ENCODE measurements at regions not wholly inside any gene's neighbourhood (a gene's known extent, or its start where the extent isn't known, plus 50 kb on each side); places are given as distances from the start of the nearest gene placed in this dataset.

- TF ChIP-seq CTCF (conservative IDR thresholded peaks at IDR 0.05; ENCODE audit: low read depth, low read length) = no peak
- H3K4me3 ChIP-seq (ENCODE audit: low read length) = no peak overlapping the region
- DNase-seq (ENCODE audit: low read depth) = peak; percentile 55
Measured at GRCh38 chr22:27245056-27245455, 556.5 kb downstream of the MN1 start.

GRCh38 chr22:27246558-27246957 lies 555.0 kb downstream of the MN1 start:
- no peak overlapping the region for H3K4me3 ChIP-seq (ENCODE audit: low read length)
- DNase-seq (ENCODE audit: low read depth) = no peak
- TF ChIP-seq CTCF (conservative IDR thresholded peaks at IDR 0.05; ENCODE audit: low read depth, low read length) = no peak

GRCh38 chr22:27247701-27248434 lies 553.7 kb downstream of the MN1 start:
- no peak for TF ChIP-seq CTCF (conservative IDR thresholded peaks at IDR 0.05; ENCODE audit: low read depth, low read length)
- H3K4me3 ChIP-seq (ENCODE audit: low read length) = no peak overlapping the region
- DNase-seq (ENCODE audit: low read depth) = peak; percentile 33

- H3K4me3 ChIP-seq (ENCODE audit: low read length) = no peak overlapping the region
- DNase-seq (ENCODE audit: low read depth) = no peak
- TF ChIP-seq CTCF (conservative IDR thresholded peaks at IDR 0.05; ENCODE audit: low read depth, low read length) = no peak
Measured at GRCh38 chr22:27250418-27250817, 551.1 kb downstream of the MN1 start.

- no peak for TF ChIP-seq CTCF (conservative IDR thresholded peaks at IDR 0.05; ENCODE audit: low read depth, low read length)
- no peak overlapping the region for H3K4me3 ChIP-seq (ENCODE audit: low read length)
- DNase-seq (ENCODE audit: low read depth) = no peak
Measured at GRCh38 chr22:27250886-27251285, 550.7 kb downstream of the MN1 start.

- no peak overlapping the region for H3K4me3 ChIP-seq (ENCODE audit: low read length)
- no peak for DNase-seq (ENCODE audit: low read depth)
- TF ChIP-seq CTCF (conservative IDR thresholded peaks at IDR 0.05; ENCODE audit: low read depth, low read length) = no peak
Measured at GRCh38 chr22:27251563-27251962, 550.0 kb downstream of the MN1 start.

- TF ChIP-seq CTCF (conservative IDR thresholded peaks at IDR 0.05; ENCODE audit: low read depth, low read length) = no peak
- peak; percentile 50 for DNase-seq (ENCODE audit: low read depth)
- no peak overlapping the region for H3K4me3 ChIP-seq (ENCODE audit: low read length)
Measured at GRCh38 chr22:27252282-27253049, 549.1 kb downstream of the MN1 start.
